HCT116 (cell line): ENCODE measurements at regions not wholly inside any gene's neighbourhood (a gene's known extent, or its start where the extent isn't known, plus 50 kb on each side); places are given as distances from the start of the nearest gene placed in this dataset.

Experiments used
- CEBPB ChIP-seq: IDR thresholded peaks from 2 replicates; pipeline ENCODE4 v1.6.1; 2012; ENCODE audit warnings: low read depth
- CTCF ChIP-seq, 3 experiments: fragments of 200-600 bp in 1 of 3; sonication (generic) in 1 of 3; IDR thresholded peaks in 2 of 3; conservative IDR thresholded peaks in 1 of 3; 2 replicates each; pipeline ENCODE4 v1.5.1; 2012 to 2017; ENCODE audit warnings: low read depth in 2 of 3, low read length in 2 of 3, antibody characterized with exemption in 1 of 3, borderline replicate concordance in 1 of 3, control low read depth in 1 of 3, mild to moderate bottlenecking in 1 of 3, mixed read lengths in 1 of 3, mixed run types in 1 of 3, moderate library complexity in 1 of 3; ENCODE audit not compliant: insufficient read depth in 1 of 3
- EZH2 ChIP-seq: fragments of 200-600 bp; sonication (generic); IDR thresholded peaks from 2 replicates; pipeline ENCODE4 v1.6.1; 2017; ENCODE audit warnings: antibody characterized with exemption, mixed run types
- EZH2phosphoT487 ChIP-seq: fragments of 200-600 bp; IDR thresholded peaks from 2 replicates; pipeline ENCODE4 v1.6.1; 2018; ENCODE audit warnings: antibody characterized with exemption, borderline replicate concordance
- MAX ChIP-seq: IDR thresholded peaks from 2 replicates; pipeline ENCODE4 v1.6.1; 2012
- POLR2A ChIP-seq: IDR thresholded peaks from 2 replicates; pipeline ENCODE4 v1.7.0; 2011; ENCODE audit warnings: borderline replicate concordance; ENCODE audit not compliant: insufficient read depth, insufficient read length; ENCODE audit errors: extremely low read depth
- POLR2AphosphoS5 ChIP-seq: IDR thresholded peaks from 2 replicates; pipeline ENCODE4 v1.6.1; 2011; ENCODE audit warnings: mild to moderate bottlenecking, low read depth, low read length, moderate library complexity
- REST ChIP-seq: IDR thresholded peaks from 2 replicates; pipeline ENCODE4 v1.6.1; 2012; ENCODE audit warnings: low read depth
- SP1 ChIP-seq: IDR thresholded peaks from 2 replicates; pipeline ENCODE4 v1.6.1; 2012; ENCODE audit warnings: low read depth
- ZBTB33 ChIP-seq: IDR thresholded peaks from 2 replicates; pipeline ENCODE4 v1.6.1; 2011; ENCODE audit warnings: mild to moderate bottlenecking, low read length, moderate library complexity; ENCODE audit not compliant: insufficient replicate concordance; ENCODE audit errors: extremely low read depth
- ZFX ChIP-seq: fragments of 450-650 bp; IDR thresholded peaks from 2 replicates; pipeline ENCODE4 v1.6.1; 2017

GRCh38 chr2:41913311-41913710, 134.5 kb upstream of the PKDCC start:
- TF ChIP-seq POLR2A (no peak), EZH2phosphoT487 (no peak), CTCF (IDR thresholded peaks at IDR 0.05 in 2 of 3, conservative IDR thresholded peaks at IDR 0.05 in 1 of 3; ENCODE audit: borderline replicate concordance in 1 of 3, insufficient read depth in 1 of 3, low read depth in 2 of 3, low read length in 2 of 3) (no peak), POLR2AphosphoS5 (no peak), EZH2 (no peak), REST (no peak), CEBPB (no peak), SP1 (no peak), ZFX (no peak), MAX (no peak), ZBTB33 (no peak)
